Breast epithelium (tissue), 4 donors: ENCODE measurements at regions not wholly inside any gene's neighbourhood (a gene's known extent, or its start where the extent isn't known, plus 50 kb on each side); places are given as distances from the start of the nearest gene placed in this dataset.

ENCODE experiments used
- DNase-seq, 2 donors: peaks; one replicate each; pipeline ENCODE4 v3.0.0-alpha.2; 2019; ENCODE audit warnings: low spot score in 2 of 2
- H3K27ac ChIP-seq, 2 donors: fragments of 200-600 bp; sonication (generic) in 1 of 2; one replicate each; pipeline ENCODE4 v1.5.1; 2016 to 2019; ENCODE audit warnings: mild to moderate bottlenecking in 1 of 2
- H3K27me3 ChIP-seq, 2 donors: fragments of 200-600 bp; sonication (generic) in 1 of 2; one replicate each; pipeline versions ENCODE4 v1.5.1 to v1.6.0; 2017 to 2019; ENCODE audit warnings: control low read depth in 1 of 2, mild to moderate bottlenecking in 1 of 2
- H3K36me3 ChIP-seq: fragments of 200-600 bp; one replicate; pipeline ENCODE4 v1.5.1; 2019
- H3K4me1 ChIP-seq, 2 donors: fragments of 200-600 bp; sonication (generic); one replicate each; pipeline ENCODE4 v1.5.1; 2016 to 2019; ENCODE audit warnings: control low read depth in 1 of 2
- H3K4me3 ChIP-seq, 3 donors: fragments of 200-600 bp; sonication (generic); 1 replicate in 2 of 3; 2 replicates in 1 of 3; pipeline ENCODE4 v1.5.1; 2016 to 2019; ENCODE audit warnings: mild to moderate bottlenecking in 3 of 3, moderate library complexity in 2 of 3
- H3K9me3 ChIP-seq, 2 donors: fragments of 200-600 bp; sonication (generic) in 1 of 2; one replicate each; pipeline ENCODE4 v1.5.1; 2016 to 2019; ENCODE audit warnings: control low read depth in 1 of 2
- CTCF ChIP-seq, 3 donors: fragments of 450-650 bp; IDR thresholded peaks; one replicate each; pipeline ENCODE4 v1.5.1; 2016 to 2017; ENCODE audit warnings: antibody characterized with exemption in 3 of 3, mild to moderate bottlenecking in 3 of 3, moderate library complexity in 3 of 3
- POLR2A ChIP-seq: fragments of 450-650 bp; IDR thresholded peaks from one replicate; pipeline ENCODE4 v1.6.1; 2016; ENCODE audit warnings: antibody characterized with exemption, mild to moderate bottlenecking, moderate library complexity
- POLR2AphosphoS5 ChIP-seq, 3 donors: sonication (generic); formaldehyde crosslinking; IDR thresholded peaks; one replicate each; pipeline ENCODE4 v1.6.1; 2017; ENCODE audit warnings: antibody characterized with exemption in 3 of 3
- intact Hi-C: fragments of 100-400 bp; cut with DNase I; formaldehyde crosslinking; loops from one replicate; pipeline ENCODE4 v1.15.1; 2023; ENCODE audit warnings: low total_unique reads

- no peaks in the 10 kb centered on the region for H3K4me1 ChIP-seq
- no peak for DNase-seq
- H3K27ac ChIP-seq, result no peak overlapping the region
- no peak overlapping the region for H3K4me3 ChIP-seq
- TF ChIP-seq CTCF (IDR thresholded peaks at IDR 0.05), result no peak
- no peak for TF ChIP-seq POLR2A
- no peak for TF ChIP-seq POLR2AphosphoS5 (IDR thresholded peaks at IDR 0.05)
- no peaks in the 10 kb centered on the region for H3K27me3 ChIP-seq
- intact Hi-C loops, result no loop called here
- no peaks in the 10 kb centered on the region for H3K36me3 ChIP-seq
- no peaks in the 10 kb centered on the region for H3K9me3 ChIP-seq
These were observed 131.4 kb downstream of the TRAM1L1 start for GRCh38 chr4:116953947-116954346.

- TF ChIP-seq POLR2AphosphoS5 (IDR thresholded peaks at IDR 0.05), result no peak
- no peak for TF ChIP-seq CTCF (IDR thresholded peaks at IDR 0.05)
- no peak for TF ChIP-seq POLR2A
- H3K27ac ChIP-seq, result no peak overlapping the region
- H3K36me3 ChIP-seq, result no peaks in the 10 kb centered on the region
- no peak for DNase-seq
- no peak overlapping the region for H3K4me3 ChIP-seq
- H3K4me1 ChIP-seq, result no peaks in the 10 kb centered on the region
- no peaks in the 10 kb centered on the region for H3K27me3 ChIP-seq
- H3K9me3 ChIP-seq, result no peaks in the 10 kb centered on the region
- intact Hi-C loops, result no loop called here
These were observed 132.7 kb downstream of the TRAM1L1 start for GRCh38 chr4:116952530-116953136.

- Histone ChIP-seq H3K9me3 (no peaks in the 10 kb centered on the region), H3K4me1 (no peaks in the 10 kb centered on the region), H3K27me3 (no peaks in the 10 kb centered on the region), H3K27ac (no peak overlapping the region), H3K36me3 (no peaks in the 10 kb centered on the region), H3K4me3 (no peak overlapping the region)
- TF ChIP-seq POLR2A, result no peak
- no peak for TF ChIP-seq CTCF (IDR thresholded peaks at IDR 0.05)
- no peak for TF ChIP-seq POLR2AphosphoS5 (IDR thresholded peaks at IDR 0.05)
- DNase-seq, result no peak
- intact Hi-C loops, result no loop called here
These were observed 135.5 kb downstream of the TRAM1L1 start for GRCh38 chr4:116949856-116950255.

- Histone ChIP-seq H3K4me3 (no peak overlapping the region), H3K27me3 (no peaks in the 10 kb centered on the region), H3K27ac (no peak overlapping the region), H3K36me3 (no peaks in the 10 kb centered on the region), H3K4me1 (no peaks in the 10 kb centered on the region), H3K9me3 (no peaks in the 10 kb centered on the region)
- DNase-seq, result no peak
- TF ChIP-seq POLR2A (no peak), CTCF (IDR thresholded peaks at IDR 0.05) (no peak), POLR2AphosphoS5 (IDR thresholded peaks at IDR 0.05) (no peak)
- intact Hi-C loops, result no loop called here
These were observed 143.1 kb downstream of the TRAM1L1 start for GRCh38 chr4:116942315-116942714.

- H3K4me3 ChIP-seq, result no peak overlapping the region
- H3K4me1 ChIP-seq, result no peaks in the 10 kb centered on the region
- no peaks in the 10 kb centered on the region for H3K9me3 ChIP-seq
- H3K27me3 ChIP-seq, result peaks cover 0 to 10% of the 10 kb centered on the region in 2 donors
- H3K27ac ChIP-seq, result no peak overlapping the region
- intact Hi-C loops, result no loop called here
- no peak for DNase-seq
- TF ChIP-seq POLR2A (no peak), CTCF (IDR thresholded peaks at IDR 0.05) (no peak), POLR2AphosphoS5 (IDR thresholded peaks at IDR 0.05) (no peak)
- H3K36me3 ChIP-seq, result no peaks in the 10 kb centered on the region
These were observed 155.0 kb downstream of the TRAM1L1 start for GRCh38 chr4:116930329-116930728.
